HL-60 (cell line): ENCODE measurements at regions not wholly inside any gene's neighbourhood (a gene's known extent, or its start where the extent isn't known, plus 50 kb on each side); places are given as distances from the start of the nearest gene placed in this dataset.

Source experiments
- CTCF ChIP-seq: IDR thresholded peaks from one replicate; pipeline ENCODE4 v1.5.1; 2011; ENCODE audit warnings: low read length, control low read depth, inconsistent platforms; ENCODE audit not compliant: insufficient read depth
- GABPA ChIP-seq: IDR thresholded peaks from 2 replicates; pipeline ENCODE4 v1.6.1; 2012; ENCODE audit warnings: low read depth
- POLR2AphosphoS5 ChIP-seq: IDR thresholded peaks from 2 replicates; pipeline ENCODE4 v1.6.1; 2012; ENCODE audit warnings: low read depth

- TF ChIP-seq CTCF (no peak), POLR2AphosphoS5 (no peak), GABPA (no peak)
These were observed 751.6 kb upstream of the ROBO1 start for GRCh38 chr3:80519436-80519835.
